AG08395 (cell line): ENCODE measurements at regions not wholly inside any gene's neighbourhood (a gene's known extent, or its start where the extent isn't known, plus 50 kb on each side); places are given as distances from the start of the nearest gene placed in this dataset.
"Not testable (repeated sequence)": the region's sequence is repeated elsewhere in the genome, so short reads cannot be mapped to it uniquely, and the experiment has no call there.

ENCODE experiments used
- DNase-seq: peaks from one replicate; pipeline ENCODE4 v3.0.0; 2012; ENCODE audit warnings: mixed read lengths, low spot score

GRCh38 chr16:6856578-6856977 lies 476.1 kb upstream of the RBFOX1 start:
- no peak for DNase-seq

GRCh38 chr16:6853565-6853964 lies 479.1 kb upstream of the RBFOX1 start:
- DNase-seq: no peak

GRCh38 chr16:6852643-6853225 lies 479.9 kb upstream of the RBFOX1 start:
- no peak for DNase-seq

DNA sequence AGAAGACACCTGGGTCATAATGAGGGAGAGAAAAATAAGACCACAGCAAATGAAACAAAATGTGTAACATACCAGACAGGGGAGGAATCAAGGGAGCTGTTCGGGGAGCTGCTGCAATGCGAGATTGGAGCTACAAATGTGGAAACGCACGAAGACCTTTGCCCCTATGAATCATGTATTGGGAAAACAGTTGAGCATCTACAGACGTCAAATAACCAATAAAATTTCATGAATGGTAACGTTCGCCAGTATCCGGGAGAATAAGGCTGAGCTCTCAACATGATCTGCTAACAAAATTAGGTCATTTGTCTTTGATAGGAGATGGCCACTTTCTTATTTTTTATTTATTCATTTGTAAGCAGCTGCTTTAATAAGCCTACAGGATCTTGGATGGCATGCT lies 486.2 kb upstream of the RBFOX1 start:
- DNase-seq: no peak

DNA sequence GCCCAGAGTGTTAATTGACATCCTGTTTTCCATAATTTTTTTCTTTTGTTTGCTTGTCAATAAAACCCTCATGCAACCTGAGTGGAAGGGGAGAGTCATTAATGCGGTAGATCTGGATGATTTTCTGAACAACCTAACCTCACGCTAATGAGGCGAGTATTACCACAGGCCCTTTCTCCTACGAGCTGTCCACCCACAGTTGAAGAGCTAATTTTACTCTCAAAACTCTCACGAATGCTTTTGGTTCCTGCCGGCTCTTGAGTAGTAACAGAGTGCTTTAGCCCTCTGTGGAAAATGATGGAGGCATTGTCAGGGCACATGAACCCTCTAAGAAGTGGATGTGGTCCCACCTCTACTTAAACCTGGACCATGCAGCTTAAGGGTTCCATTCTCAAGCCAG lies 491.3 kb upstream of the RBFOX1 start:
- DNase-seq: no peak

DNA sequence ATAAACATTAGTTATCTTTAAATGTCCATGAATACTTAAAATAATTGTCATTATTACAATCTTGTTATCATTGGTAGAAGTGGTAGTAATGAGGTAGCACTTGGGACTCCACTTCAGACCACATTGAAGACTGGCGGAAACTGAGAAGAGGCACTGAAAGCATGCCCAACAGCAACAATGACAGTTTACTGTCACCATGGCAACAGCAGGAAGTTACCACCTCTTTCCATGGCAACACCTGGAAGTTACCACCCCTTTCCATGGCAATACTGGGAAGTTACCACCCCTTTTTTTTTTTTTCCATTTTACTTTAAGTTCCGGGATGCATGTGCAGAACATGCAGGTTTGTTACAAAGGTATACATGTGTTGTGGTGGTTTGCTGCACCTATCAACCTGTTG lies 494.9 kb upstream of the RBFOX1 start:
- no peak for DNase-seq

DNA sequence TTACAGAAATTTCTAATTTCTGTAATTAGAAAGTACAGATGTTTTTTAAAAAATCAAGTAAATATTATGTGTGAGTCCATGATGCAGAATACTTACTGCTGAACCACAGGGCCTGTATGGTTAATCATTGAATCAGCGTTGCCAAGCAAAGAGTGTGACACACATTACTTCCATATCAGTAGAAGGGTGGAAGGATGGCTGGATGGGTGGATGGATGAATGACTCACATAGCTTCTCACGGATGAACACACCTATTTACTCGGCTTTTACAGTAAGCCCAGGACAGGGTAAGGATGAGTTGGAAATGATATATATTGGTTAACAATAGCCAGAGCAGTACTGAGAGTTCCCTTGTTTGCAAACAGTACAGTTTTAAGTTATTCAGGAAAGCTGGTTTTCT lies 495.9 kb upstream of the RBFOX1 start:
- DNase-seq: no peak

GRCh38 chr16:6835941-6836340 lies 496.7 kb upstream of the RBFOX1 start:
- DNase-seq: no peak

- DNase-seq: no peak
Observed at GRCh38 chr16:6835516-6835915, 497.1 kb upstream of the RBFOX1 start.

DNA sequence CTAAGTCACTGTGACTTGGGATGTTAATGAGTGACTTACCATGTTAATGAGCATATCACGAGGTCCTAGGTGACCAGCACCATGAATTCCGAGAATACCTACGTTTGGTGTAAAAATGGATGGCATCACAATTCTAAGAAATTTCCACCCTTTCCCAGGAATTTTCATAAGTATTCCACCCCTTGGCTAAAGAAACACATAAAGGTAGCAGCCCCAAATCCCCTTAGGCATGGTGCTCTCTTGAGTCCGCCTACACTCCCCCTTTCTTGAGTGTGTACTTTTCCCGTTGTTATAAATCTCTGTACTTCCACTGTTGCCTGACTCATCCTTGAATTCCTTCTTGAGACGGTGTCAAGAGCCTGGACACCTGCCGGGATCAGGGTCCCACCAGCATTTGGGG lies 504.0 kb upstream of the RBFOX1 start:
- DNase-seq: no peak

GRCh38 chr16:6827931-6828330 lies 504.7 kb upstream of the RBFOX1 start:
- DNase-seq: no peak

GRCh38 chr16:6827267-6827666 lies 505.4 kb upstream of the RBFOX1 start:
- DNase-seq: no peak

GRCh38 chr16:6822041-6822440 lies 510.6 kb upstream of the RBFOX1 start:
- DNase-seq: no peak

DNA sequence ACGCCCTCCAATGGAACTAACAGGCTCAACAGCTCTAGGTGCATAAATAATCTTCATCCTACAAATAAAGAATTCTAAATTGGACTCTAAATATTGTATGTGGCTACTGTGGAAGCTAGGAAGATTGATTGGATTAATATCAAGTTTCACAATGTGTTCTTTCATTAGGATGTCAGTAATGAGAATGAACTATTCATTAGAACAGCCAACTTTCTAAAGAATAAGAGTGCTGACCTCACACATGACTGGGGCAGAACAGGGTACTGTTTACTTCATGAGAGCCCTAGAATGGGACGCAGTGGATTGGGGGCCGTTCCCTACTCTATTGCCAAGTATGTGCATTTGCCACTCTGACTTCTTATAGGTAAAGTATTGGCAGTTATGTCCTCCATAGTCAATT lies 528.2 kb upstream of the RBFOX1 start:
- no peak for DNase-seq

- no peak for DNase-seq
Observed at GRCh38 chr16:6803176-6803575, 529.5 kb upstream of the RBFOX1 start.

GRCh38 chr16:6797223-6797622 lies 535.4 kb upstream of the RBFOX1 start:
- DNase-seq: no peak

DNA sequence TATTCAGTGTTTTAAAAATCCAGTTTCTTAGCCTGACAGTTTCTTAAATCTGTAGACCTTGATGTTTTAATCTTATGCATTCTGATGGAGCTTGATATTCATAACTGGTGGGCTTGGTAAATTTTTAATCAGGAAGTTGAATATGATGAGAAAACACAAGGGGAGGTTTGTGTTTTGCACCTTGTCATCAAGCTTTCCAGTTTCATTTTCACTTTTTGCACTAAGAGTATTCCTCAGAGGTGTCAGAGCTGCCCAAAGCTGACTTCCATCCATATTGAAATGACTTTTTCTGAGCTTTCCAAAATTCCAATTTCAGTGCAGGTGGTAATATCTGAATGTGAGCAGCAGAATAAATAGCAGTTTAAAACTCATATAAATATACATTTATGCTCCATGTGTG lies 555.0 kb upstream of the RBFOX1 start:
- no peak for DNase-seq

- no peak for DNase-seq
Observed at GRCh38 chr16:6775712-6776111, 556.9 kb upstream of the RBFOX1 start.

DNA sequence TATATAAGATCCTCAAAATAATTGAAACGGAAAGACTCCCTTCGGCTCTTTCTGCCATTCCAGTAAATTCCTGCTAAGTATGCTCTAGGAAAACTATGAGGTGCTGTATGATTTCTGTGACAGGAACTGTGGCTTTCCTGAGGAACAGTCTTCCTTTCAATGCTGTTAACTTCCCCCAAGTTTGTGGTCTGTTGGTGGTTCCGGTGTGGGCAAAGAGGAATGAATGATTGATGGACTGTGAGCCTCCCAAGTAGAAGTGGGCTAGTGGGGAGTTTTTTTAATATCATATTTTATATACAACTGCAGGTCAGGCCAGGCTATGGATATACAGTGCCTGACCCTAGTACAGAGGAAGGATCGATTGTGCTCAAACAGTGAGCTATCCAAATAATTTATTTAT lies 560.7 kb upstream of the RBFOX1 start:
- no peak for DNase-seq

GRCh38 chr16:6753553-6753952 lies 579.1 kb upstream of the RBFOX1 start:
- DNase-seq: no peak

GRCh38 chr16:6751191-6751590 lies 581.5 kb upstream of the RBFOX1 start:
- DNase-seq: no peak

- DNase-seq: no peak
Observed at GRCh38 chr16:6749698-6750097, 582.9 kb upstream of the RBFOX1 start.

DNA sequence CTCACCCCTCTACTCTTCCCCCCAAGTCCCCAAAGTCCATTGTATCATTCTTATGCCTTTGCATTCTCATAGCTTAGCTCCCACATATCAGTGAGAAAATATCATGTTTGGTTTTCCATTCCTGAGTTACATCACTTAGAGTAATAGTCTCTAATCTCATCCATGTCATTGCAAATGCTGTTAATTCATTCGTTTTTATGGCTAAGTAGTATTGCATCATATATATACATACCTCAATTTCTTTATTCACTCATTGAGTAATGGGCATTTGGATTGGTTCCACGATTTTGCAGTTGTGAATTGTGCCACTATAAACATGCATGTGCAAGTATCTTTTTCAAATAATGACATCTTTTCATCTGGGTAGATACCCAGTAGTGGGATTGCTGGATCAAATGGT lies 596.3 kb upstream of the RBFOX1 start:
- DNase-seq: not testable (repeated sequence)

GRCh38 chr16:6735631-6736030 lies 597.0 kb upstream of the RBFOX1 start:
- no peak for DNase-seq

DNA sequence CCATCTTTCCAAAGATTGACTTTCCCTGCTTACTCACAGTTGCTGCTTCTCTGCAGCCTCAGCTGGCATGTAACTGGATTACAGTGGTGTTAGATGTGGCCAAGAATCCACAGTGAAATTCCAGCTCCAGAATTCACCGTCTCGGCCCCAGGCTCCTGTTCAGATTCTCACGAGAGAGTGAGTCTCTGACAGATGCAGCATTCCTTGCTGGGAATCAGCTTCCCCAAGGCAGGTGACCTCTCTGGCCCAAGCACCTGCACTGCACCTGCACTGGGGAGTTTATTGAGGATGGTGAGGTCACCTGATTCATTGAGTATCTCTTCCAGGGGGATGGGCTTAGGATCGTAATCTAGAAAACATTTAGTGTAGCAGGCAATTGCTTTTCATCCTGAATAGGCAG lies 600.5 kb upstream of the RBFOX1 start:
- no peak for DNase-seq
